ENCODE measurements at regions not wholly inside any gene's neighbourhood (a gene's known extent, or its start where the extent isn't known, plus 50 kb on each side); places are given as distances from the start of the nearest gene placed in this dataset.
"Not testable (repeated sequence)": the region's sequence is repeated elsewhere in the genome, so short reads cannot be mapped to it uniquely, and the experiment has no call there.

DNA sequence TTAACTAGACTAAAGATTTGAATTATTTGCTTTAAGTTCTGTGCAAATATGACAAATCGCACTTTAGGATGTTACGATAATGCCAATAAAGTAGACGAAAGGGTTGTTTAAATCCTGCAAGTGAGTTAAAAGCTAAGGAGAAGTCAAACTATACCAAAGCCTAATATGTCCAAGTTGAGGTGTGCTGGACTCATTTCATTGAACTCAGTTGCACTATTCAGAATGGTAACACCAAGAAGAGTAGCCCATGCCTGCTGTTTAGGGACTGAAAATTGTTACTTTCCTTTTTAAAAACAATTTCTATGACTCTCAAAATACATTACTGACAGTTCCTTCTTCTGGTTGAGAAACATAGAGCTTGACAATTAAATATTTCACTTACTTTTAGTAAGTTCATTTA is 766.3 kb downstream of the DNAJB9 start:
- no peak for DNase-seq

- DNase-seq = no peak
Measured at GRCh38 chr7:109336531-109336930, 766.9 kb downstream of the DNAJB9 start.

DNA sequence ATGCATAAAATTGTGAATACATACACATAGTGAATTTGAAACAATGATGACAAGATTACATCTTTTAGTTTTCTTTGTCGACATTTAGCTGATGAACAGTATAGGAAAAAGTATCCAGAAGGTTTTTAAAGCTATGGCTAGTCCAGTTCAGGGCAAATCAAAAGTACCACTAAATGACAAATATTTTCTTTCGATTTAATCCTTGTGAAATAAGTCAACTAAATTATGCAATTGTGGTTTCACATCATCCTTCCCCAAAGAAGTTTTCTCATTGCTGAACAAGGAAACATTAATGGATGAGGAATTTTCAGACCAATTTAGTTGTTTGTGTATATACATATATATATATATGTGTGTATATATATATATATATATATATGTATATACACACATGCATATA is 774.0 kb downstream of the DNAJB9 start:
- no peak for DNase-seq

GRCh38 chr7:109351493-109351892 is 781.8 kb downstream of the DNAJB9 start:
- DNase-seq = no peak

GRCh38 chr7:109354000-109354399 is 784.3 kb downstream of the DNAJB9 start:
- no peak for DNase-seq

DNA sequence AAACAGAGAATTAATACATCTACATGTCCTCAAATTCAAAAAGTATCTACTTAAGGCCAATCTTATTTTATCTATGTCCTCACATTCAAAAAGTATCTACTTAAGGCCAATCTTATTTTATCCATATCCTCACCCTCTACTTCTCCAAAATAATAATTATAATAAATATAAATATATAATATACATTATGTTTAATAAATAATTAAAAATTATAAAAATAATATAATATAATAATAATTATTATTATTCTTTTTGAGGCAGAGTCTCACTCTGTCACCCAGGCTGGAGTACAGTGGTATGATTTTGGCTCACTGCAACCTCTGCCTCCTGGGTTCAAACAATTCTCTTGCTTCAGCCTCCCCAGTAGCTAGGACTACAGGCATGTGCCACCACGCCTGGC is 784.9 kb downstream of the DNAJB9 start:
- no peak for DNase-seq

- DNase-seq = no peak
Measured at GRCh38 chr7:109375823-109376222, 806.1 kb downstream of the DNAJB9 start.

DNA sequence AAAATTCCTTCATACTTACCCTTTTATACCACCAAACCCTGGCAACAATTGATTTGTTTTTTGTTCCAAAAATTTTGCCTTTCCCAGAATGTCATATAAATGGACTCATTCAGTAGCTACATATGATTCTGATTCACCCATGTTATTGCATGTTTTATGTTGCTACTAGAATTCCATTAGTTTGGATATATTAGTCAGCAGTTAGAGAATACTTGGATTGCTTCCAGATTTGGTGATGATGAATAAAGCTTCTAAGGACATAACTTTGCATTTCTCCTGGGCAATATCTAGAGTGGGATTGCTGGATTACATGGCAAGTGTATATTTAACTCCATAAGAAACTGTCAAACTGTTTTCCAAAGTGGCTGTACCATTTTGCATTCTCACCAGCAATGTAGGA is 806.9 kb downstream of the DNAJB9 start:
- DNase-seq = no peak

DNA sequence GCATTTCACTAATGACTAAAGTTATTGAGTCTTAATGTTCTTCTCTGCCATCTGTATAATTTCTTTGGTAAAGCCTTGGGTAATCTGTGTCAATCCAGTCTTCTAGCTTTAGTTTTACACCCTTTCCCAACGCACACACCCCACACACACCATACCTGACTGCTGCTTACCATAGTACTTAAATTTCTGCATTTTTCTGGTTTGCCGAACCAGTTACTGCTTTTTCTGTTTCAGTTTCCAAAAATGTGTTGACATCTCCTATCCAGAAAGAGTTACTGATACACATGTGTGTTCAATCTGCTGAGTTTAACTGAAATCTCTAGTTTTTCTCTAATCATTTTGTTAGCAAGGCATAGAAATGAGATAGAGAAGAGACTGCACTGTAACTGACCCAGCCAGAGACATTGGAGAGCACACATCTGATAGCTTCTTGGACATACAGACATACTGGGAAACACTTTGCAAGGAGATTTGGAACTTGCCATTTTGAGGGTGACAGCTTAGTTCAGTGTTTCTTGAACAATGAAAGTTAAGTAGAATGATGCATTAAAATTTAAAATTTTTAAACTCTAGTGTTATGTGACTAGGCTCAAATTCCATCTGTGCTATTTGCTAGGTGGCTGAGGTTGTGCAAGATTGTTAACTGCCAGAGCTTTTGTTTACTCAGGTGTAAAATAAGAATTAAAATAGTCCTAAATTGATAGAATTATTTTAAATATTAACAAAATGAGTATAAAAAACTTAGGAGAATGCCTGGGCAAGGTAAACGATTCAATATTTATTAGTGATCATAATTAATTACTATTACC is 807.6 kb downstream of the DNAJB9 start:
- no peak for DNase-seq

GRCh38 chr7:109386959-109387358 is 817.3 kb downstream of the DNAJB9 start:
- no peak for DNase-seq

GRCh38 chr7:109387530-109387929 is 817.9 kb downstream of the DNAJB9 start:
- DNase-seq = no peak

GRCh38 chr7:109391240-109391639 is 821.6 kb downstream of the DNAJB9 start:
- no peak for DNase-seq

- no peak for DNase-seq
Measured at GRCh38 chr7:109402107-109402506, 832.4 kb downstream of the DNAJB9 start.

DNA sequence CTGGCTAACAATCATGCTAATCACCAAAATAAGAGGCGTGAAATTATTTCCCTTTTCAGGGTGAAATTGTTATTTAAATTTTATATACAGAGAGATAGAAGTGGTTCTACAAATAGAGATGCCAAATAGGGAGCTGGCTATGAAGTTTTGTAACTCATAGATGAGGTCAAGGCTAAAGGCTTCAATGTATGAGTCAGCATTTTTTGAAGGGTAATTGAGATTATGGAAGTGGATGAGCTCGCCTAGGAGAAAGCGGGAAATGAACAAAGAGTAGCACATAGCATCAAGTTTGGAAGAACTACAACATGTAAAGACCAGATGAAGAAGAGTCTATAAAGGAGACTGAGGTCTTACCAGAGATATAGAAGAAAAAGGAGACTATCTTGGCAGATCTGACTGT is 838.1 kb downstream of the DNAJB9 start:
- DNase-seq = no peak

- no peak for DNase-seq
Measured at GRCh38 chr7:109437957-109438356, 868.3 kb downstream of the DNAJB9 start.

- no peak for DNase-seq
Measured at GRCh38 chr7:109449760-109450159, 880.1 kb downstream of the DNAJB9 start.

DNA sequence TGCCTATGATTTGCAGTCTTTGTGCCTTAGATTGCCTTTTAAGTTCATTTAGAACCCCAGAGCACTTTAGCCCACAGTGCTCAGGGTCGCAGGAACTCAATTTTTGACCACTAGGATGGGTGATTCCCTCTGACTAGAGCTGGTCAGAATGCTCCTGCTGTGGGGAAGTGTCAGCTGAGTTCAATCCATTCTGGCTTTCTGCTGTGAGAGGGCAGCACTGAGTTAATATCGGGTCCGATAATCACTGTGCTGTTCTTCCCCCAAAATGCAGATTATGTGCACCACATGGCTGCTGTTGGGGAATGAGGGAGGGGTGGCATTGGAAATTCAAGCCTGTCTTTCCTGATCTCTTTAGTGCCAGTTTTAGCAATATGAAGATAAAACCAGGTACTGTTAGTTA is 886.4 kb downstream of the DNAJB9 start:
- DNase-seq = no peak

- no peak for DNase-seq
Measured at GRCh38 chr7:109460296-109460695, 890.6 kb downstream of the DNAJB9 start.

DNA sequence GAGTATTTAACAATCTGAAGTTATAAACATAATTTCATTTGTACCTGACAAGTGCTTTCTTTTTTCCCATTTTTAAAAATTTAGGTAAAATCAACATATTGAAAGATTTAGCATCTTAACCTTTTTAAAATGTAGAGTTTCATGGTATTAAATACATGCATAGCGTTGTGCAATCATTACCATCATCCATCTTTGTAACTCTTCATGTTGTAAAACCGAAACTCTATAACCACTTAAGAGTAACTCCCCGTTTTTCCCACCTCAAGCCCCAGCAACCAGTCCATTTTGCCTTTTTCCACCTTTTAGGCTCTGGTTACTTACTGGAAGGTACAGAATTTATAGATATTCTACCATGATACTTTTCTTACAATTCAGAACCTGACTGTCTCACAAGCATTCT is 892.5 kb downstream of the DNAJB9 start:
- DNase-seq = no peak

GRCh38 chr7:109467729-109468128 is 898.1 kb downstream of the DNAJB9 start:
- not testable (repeated sequence) for DNase-seq

DNA sequence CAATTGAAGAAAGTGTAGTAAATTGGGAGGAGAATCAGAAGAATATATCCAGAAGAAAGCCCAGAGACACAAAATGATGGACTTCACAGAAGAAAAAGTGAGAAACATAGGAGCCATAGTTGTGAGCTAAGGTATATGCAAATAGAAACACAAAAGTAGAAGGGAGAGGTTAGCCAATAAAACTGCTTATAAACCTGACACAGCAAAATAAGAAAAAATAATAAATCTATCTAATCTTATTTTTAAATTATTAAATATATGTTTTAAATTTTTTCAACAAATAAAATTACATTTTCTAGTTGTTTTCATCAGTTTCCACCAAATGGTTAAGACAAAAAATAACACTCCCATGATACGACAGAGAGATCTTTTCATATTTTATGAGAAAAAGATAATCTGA is 903.5 kb downstream of the DNAJB9 start:
- DNase-seq = no peak

GRCh38 chr7:109476409-109476808 is 906.7 kb downstream of the DNAJB9 start:
- peak; percentile 39 for DNase-seq

GRCh38 chr7:109479388-109479787 is 909.7 kb downstream of the DNAJB9 start:
- no peak for DNase-seq

DNA sequence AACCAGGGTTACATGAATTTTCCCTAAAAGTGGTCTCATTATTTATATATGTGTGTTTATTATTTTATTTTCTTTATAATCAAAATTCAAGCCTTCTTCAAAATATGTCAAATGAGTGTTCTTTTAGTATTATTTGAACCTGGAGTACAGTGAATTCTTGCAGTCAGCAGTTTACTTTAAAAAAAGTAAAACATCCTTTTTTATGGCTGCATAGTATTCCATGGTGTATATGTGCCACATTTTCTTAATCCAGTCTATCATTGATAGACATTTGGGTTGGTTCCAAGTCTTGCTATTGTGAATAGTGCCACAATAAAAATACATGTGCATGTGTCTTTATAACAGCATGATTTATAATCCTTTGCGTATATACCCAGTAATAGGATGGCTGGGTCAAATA is 920.9 kb downstream of the DNAJB9 start:
- DNase-seq = not testable (repeated sequence)

- DNase-seq = no peak
Measured at GRCh38 chr7:109497053-109497452, 927.4 kb downstream of the DNAJB9 start.
